AG20443 (cell line): ENCODE measurements at regions not wholly inside any gene's neighbourhood (a gene's known extent, or its start where the extent isn't known, plus 50 kb on each side); places are given as distances from the start of the nearest gene placed in this dataset.

Experiments used
- DNase-seq: peaks from one replicate; pipeline ENCODE4 v3.0.0; 2012; ENCODE audit warnings: low spot score, mixed read lengths

GRCh38 chr20:56925082-56925830 is 296.1 kb downstream of the TFAP2C start:
- DNase-seq, result peak; percentile 40

DNA sequence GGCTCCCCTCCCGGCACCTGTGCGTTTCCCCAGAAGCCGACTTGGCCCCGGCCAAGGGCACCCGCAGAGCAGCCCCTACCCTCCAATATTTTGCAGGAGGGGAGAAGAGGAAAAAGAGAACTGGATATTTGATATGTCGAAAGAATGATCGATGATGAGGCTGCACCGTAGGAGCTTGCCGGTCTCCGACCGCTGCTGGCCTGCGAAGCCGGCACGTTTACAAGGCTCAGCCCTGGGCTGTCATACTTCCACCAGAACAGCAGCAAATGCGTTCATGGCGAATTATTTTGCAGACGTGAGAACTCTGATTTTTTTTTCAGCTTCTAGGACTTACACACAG is 296.7 kb downstream of the TFAP2C start:
- DNase-seq, result peak; percentile 36

DNA sequence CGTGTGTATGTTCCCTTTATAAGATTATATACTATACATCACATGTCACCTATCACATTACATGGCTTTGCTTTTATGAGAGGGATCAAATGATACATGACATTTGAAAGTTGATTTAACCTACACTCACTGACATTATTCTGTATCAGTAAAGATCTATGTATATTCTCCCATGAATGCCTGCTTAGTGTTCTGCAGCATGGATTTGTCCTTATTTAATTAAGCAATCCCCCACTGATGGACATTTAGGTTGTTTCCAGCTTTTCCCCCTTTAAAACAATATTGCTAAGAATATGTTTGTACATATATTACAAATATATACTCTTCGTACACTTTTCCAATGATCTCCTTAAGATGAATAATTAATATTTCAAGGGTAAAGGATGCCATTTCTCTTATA is 297.4 kb downstream of the TFAP2C start:
- no peak for DNase-seq

GRCh38 chr20:56927127-56927526 is 298.0 kb downstream of the TFAP2C start:
- DNase-seq, result no peak

- DNase-seq, result no peak
Measured at GRCh38 chr20:56928007-56928406, 298.9 kb downstream of the TFAP2C start.

DNA sequence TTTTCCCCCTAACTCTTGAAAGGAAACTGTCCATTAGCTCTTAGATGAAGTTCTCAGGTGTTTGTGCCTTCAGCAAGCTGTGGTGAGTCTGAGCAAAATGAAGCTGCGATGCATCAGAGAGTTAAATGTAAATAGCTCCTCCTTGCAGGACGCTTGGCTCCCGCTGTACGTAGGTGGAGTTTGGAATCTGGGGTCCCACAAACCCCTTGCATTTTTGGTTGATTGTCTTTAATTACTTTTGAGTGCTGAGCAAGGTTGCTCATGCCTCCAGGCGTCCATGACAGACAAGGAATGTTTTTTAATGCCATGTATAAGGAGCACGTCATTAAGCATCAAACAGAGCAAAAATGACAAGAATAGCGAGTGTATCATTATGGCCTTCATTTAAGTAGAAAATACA is 300.5 kb downstream of the TFAP2C start:
- no peak for DNase-seq

DNA sequence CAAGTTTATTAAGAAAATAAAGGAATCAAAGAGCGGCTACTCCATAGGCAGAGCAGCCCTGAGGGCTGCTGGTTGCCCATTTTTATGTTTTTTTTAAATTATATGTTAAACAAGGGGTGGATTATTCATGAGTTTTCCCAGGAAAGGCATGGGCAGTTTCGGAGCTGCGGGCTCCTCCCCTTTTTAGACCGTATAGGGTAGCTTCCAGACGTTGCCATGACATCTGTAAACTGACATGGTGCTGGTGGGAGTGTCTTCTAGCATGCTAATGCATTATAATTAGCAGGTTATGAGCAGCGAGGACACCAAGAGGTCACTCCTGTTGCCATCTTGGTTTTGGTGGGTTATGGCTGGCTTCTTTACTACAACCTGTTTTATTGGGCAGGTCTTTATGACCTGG is 301.8 kb downstream of the TFAP2C start:
- DNase-seq, result no peak

DNA sequence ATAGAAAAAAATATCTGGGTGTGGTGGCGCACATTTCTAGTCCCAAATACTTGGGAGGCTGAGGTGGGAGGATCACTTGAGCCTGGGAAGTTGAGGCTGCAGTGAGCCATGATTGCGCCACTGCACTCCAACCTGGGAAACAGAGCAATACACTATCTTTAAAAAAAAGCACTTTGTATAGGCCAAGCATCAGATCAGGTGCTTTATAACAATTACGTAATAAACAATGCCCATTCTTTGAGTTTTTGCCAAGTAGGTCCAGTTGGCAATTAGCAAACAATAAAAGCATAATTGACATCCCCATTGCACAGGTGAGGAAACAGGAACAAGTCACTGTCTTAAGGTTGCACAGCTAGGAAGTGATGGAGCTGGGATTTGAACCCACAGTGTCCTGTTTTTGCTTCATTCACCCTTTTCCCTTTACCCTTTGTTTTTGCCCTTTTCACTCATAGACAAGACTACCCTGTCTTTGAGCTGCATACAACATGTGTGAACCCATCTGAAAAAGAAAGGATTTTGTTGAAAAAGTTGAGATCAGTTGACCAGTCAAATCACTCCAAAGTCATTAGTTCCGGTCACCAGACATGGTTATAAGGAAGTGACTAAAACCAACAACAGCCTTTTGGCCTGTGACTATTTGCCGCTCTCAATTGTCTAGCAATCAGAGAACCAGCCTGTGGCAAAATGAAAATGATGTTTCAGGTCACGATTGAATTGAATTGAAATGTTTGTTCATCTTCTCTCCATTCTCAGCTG is 303.6 kb downstream of the TFAP2C start:
- DNase-seq, result no peak

DNA sequence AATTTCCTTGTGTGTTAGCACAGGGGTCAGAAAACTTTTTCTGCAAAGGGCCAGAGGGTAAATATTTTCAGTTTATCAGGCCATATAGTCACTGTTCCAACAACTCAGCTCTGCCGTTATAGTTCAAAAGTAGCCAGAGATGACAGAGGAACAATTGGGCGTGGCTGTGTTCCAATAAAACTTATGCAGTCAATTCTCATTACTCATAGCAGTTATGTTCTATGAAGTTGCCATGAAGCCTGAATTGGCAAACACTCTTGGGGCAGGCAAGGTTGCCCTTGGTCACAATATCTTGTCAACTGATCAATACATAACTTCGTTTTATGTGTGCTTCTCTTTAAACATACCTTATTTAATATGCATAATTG is 304.2 kb downstream of the TFAP2C start:
- DNase-seq, result no peak

- DNase-seq, result no peak
Measured at GRCh38 chr20:56934888-56935287, 305.8 kb downstream of the TFAP2C start.

DNA sequence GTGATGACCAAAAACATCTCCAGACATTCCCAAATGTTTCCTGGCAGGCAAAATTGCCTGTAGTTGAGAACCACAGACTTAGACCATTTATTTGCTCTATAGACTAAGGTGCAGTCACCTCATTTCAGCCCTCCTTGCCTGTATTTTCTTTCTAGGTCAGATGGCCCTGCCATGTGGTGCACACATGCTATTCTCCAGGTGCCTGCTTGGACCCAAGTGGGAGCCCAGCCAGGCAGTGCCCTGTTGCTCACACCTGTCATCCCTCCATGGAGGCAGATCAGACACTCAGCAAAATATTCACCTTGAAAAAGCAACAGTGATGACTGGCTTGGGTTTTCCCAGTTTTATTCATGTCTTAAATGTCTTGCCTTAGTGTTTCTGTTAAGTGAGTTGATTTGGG is 311.4 kb downstream of the TFAP2C start:
- DNase-seq, result no peak

DNA sequence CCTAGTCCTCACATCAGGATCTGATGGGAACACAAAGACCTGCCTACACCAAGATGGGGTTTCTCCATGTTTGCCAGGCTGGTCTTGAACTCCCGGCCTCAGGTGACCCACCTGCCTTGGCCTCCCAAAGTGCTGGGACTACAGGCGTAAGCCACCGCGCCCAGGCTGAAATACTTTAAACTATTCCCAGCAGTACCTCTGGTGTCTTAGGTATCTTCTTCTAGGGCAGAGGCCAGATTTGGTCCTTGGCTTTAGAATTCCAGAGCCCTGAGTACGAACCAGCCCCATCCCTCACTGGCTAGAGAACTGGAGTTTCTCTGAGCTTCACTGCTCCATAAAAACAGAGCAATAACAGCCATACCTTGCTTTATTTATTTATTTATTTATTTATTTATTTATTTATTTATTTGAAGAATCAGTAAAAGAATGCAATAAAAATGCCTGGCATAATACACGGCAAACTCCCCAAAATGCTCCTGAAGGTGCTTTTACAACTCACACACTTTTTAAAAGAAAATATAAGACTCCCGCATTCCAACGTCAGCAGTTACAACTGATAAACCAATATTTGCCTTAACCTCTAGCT is 312.1 kb downstream of the TFAP2C start:
- DNase-seq, result no peak

- DNase-seq, result peak; percentile 28
Measured at GRCh38 chr20:56943946-56944945, 315.1 kb downstream of the TFAP2C start.

GRCh38 chr20:56945057-56945456 is 316.0 kb downstream of the TFAP2C start:
- peak; percentile 75 for DNase-seq

DNA sequence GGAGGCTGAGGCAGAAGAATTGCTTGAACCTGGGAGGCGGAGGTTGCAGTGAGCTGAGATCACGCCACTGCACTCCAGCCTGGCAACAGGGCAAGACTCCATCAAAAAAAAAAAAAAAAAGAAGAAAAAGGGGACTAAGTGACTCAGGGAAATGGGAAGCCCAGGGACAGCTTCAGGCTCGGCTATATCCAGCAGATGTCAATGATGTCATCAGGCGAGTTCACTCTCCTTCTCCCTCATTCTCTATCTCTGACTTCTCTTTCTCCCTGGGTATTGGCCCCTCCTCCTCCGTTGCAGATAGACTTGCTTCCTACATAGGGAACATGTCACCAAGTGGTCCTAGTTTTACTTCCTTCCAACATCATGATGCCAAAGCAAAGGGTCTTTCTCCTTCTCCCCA is 316.8 kb downstream of the TFAP2C start:
- DNase-seq, result no peak

DNA sequence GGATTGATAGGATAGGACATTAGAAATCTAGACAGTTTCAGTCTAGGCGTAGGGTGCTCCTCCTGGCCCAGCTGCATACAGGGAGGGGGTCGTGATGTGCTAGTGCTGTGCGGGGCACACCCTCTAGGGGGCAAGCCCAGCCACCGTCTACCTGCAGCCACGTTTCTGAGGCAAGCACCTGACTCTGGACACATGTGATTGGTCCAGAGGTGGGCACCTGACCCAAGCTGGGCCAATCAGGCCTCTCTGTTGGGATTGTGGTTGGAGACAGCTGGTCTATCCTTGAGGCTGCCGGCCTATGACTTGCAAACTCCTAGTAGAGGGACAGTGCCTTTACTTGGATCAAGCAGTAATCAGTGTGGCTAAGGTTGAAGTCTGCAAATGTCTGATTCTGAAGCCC is 317.1 kb downstream of the BMP7 start:
- no peak for DNase-seq

DNA sequence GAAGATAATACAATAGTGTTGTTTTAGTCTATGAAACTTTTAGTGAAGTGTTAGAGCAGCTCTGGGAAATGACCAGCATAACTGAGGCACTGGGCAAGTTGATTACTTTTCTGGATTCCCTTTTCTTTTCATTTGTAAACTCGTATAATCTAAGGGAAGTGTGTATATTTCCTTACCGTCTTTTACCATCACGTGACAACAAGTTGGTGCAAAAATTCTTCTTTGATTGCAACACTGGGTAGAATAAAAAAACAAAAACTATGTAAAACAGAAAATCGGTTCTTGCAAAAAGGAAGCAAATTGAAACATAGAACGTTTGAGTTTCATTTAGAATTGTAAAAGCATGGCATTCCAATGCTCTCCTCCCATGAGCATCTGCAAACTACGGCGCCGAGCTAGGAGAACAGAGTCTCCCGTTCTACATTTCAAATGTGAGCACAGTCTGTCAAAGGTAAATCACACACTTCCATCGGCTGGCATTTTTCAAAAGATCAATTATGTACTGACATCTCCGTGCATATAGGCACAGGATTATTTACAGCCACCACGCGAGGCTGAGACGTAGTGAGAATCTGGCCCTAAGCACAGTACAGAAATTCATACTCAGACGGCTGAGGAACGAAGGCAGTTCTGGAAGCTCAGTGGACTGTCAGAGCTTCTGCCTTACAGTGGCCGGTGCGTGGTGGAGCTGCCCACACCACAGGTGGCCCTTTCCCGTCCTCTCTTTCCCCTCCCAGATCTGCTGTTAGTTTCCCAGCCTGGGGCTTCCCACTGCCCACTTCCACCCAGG is 314.0 kb downstream of the BMP7 start:
- no peak for DNase-seq

GRCh38 chr20:56953048-56953586 is 313.3 kb downstream of the BMP7 start:
- DNase-seq, result no peak

GRCh38 chr20:56954797-56955196 is 311.6 kb downstream of the BMP7 start:
- DNase-seq, result no peak

- DNase-seq, result no peak
Measured at GRCh38 chr20:56955680-56956079, 310.8 kb downstream of the BMP7 start.

DNA sequence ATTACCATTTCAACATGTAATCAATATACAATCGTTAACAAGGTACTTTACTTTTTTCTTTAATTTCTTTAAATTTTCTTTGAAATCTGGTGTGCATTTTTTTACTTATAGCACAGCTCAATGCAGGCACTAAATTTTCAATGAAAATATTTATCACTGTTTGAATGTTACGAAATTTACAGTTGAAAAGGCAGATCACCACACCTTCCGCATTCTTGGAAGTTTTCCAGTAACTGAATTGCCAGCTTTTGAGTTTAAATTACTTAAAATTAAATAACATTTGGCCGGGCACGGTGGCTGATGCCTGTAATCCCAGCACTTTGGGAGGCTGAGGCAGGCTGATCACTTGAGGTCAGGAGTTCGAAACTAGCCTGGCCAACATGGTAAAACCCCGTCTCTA is 309.9 kb downstream of the BMP7 start:
- DNase-seq, result no peak
